NCI-H1092 treated with DMSO at 0.1 percent for 48 hours (cell line): ENCODE measurements at regions not wholly inside any gene's neighbourhood (a gene's known extent, or its start where the extent isn't known, plus 50 kb on each side); places are given as distances from the start of the nearest gene placed in this dataset.

Experiments
- DNase-seq: peaks from one replicate; lab custom pipeline; 2025; lab: John Stamatoyannopoulos, UW

- no peak for DNase-seq
Measured at GRCh38 chr12:34291001-34291400, 268.7 kb downstream of the ALG10 start.

GRCh38 chr12:34291426-34291901, 269.2 kb downstream of the ALG10 start:
- DNase-seq: no peak

- no peak for DNase-seq
Measured at GRCh38 chr12:34292736-34293625, 270.7 kb downstream of the ALG10 start.

- DNase-seq: no peak
Measured at GRCh38 chr12:34294137-34294536, 271.8 kb downstream of the ALG10 start.

GRCh38 chr12:34294671-34295365, 272.5 kb downstream of the ALG10 start:
- no peak for DNase-seq

GRCh38 chr12:34295366-34296142, 273.3 kb downstream of the ALG10 start:
- no peak for DNase-seq

GRCh38 chr12:34296143-34297041, 274.1 kb downstream of the ALG10 start:
- no peak for DNase-seq

- DNase-seq: no peak
Measured at GRCh38 chr12:34297126-34297789, 275.0 kb downstream of the ALG10 start.

GRCh38 chr12:34297790-34298164, 275.5 kb downstream of the ALG10 start:
- DNase-seq: no peak

GRCh38 chr12:34298176-34298970, 276.1 kb downstream of the ALG10 start:
- DNase-seq: no peak

GRCh38 chr12:34298971-34299801, 276.9 kb downstream of the ALG10 start:
- DNase-seq: no peak

- no peak for DNase-seq
Measured at GRCh38 chr12:34299802-34300193, 277.5 kb downstream of the ALG10 start.

- no peak for DNase-seq
Measured at GRCh38 chr12:34300376-34301250, 278.3 kb downstream of the ALG10 start.

GRCh38 chr12:34301251-34302130, 279.2 kb downstream of the ALG10 start:
- no peak for DNase-seq

- DNase-seq: no peak
Measured at GRCh38 chr12:34302131-34302885, 280.0 kb downstream of the ALG10 start.
